H1 (cell line): ENCODE measurements at regions not wholly inside any gene's neighbourhood (a gene's known extent, or its start where the extent isn't known, plus 50 kb on each side); places are given as distances from the start of the nearest gene placed in this dataset.
A peak's percentile ranks its signal among the peaks of the same experiment; 100 is the strongest.

Source experiments
- CTCF ChIA-PET: fragments of 300-600 bp; sonication (Branson Sonifier 250); formaldehyde crosslinking; loops from one replicate; lab custom pipeline; 2021; ENCODE audit not compliant: partially characterized antibody; lab: Charles Lee
- POLR2A ChIA-PET: fragments of 300-600 bp; sonication (Branson Sonifier 250); formaldehyde crosslinking; loops from one replicate; lab custom pipeline; 2021; ENCODE audit warnings: inconsistent platforms; ENCODE audit not compliant: partially characterized antibody; lab: Charles Lee
- DNase-seq, 2 experiments: peaks; one replicate each; pipeline versions ENCODE4 v3.0.0 to v3.0.0-alpha.2; 2010 to 2022; ENCODE audit warnings: low spot score in 2 of 2, low read depth in 1 of 2, mixed read lengths in 1 of 2
- FAIRE-seq: peaks from 2 replicates; lab custom pipeline; 2011; peaks lifted over from hg19 to GRCh38; lab: Jason Lieb, UNC
- H2AFZ ChIP-seq: 2 replicates; pipeline ENCODE4 v1.8.1; 2012; ENCODE audit warnings: low read length, inconsistent platforms
- H2AK5ac ChIP-seq: 2 replicates; pipeline ENCODE4 v1.6.1; 2013; ENCODE audit warnings: low read depth, low read length
- H2BK120ac ChIP-seq: replicated peaks from 2 replicates; pipeline ENCODE3; 2013; ENCODE audit warnings: low read depth, low read length, inconsistent platforms
- H2BK12ac ChIP-seq: 2 replicates; pipeline ENCODE4 v1.6.1; 2013; ENCODE audit warnings: low read depth, low read length
- H2BK15ac ChIP-seq: 2 replicates; pipeline ENCODE4 v1.6.1; 2013; ENCODE audit warnings: low read length
- H2BK20ac ChIP-seq: 2 replicates; pipeline ENCODE4 v1.6.1; 2013; ENCODE audit warnings: low read length
- H2BK5ac ChIP-seq: 2 replicates; pipeline ENCODE4 v1.6.1; 2013; ENCODE audit warnings: low read depth, low read length
- H3K14ac ChIP-seq: 2 replicates; pipeline ENCODE4 v1.6.1; 2013; ENCODE audit warnings: inconsistent platforms; ENCODE audit not compliant: insufficient read length
- H3K18ac ChIP-seq: 2 replicates; pipeline ENCODE4 v1.6.1; 2013; ENCODE audit warnings: low read length; ENCODE audit errors: extremely low read depth
- H3K23ac ChIP-seq: 2 replicates; pipeline ENCODE4 v1.6.1; 2013; ENCODE audit warnings: inconsistent platforms; ENCODE audit not compliant: insufficient read length
- H3K23me2 ChIP-seq: 2 replicates; pipeline ENCODE4 v1.6.1; 2013; ENCODE audit warnings: low read depth, low read length
- H3K27ac ChIP-seq: 2 replicates; pipeline ENCODE4 v1.6.1; 2011; ENCODE audit warnings: low read depth, low read length, inconsistent platforms
- H3K27me3 ChIP-seq, 4 experiments: replicated peaks in 1 of 4; 1 replicate in 1 of 4; 2 replicates in 3 of 4; pipeline versions ENCODE4 v1.6.1 to v1.8.1; 2011 to 2013; ENCODE audit warnings: low read length in 3 of 4, mild to moderate bottlenecking in 3 of 4, inconsistent platforms in 2 of 4, mixed read lengths in 2 of 4, moderate library complexity in 1 of 4; ENCODE audit not compliant: control insufficient read depth in 3 of 4, insufficient read depth in 3 of 4; ENCODE audit errors: extremely low read depth in 1 of 4
- H3K36me3 ChIP-seq, 4 experiments: 2 replicates each; pipeline versions ENCODE4 v1.6.1 to v1.8.1; 2011 to 2013; ENCODE audit warnings: mild to moderate bottlenecking in 4 of 4, low read length in 3 of 4, moderate library complexity in 2 of 4, control low read depth in 1 of 4, inconsistent platforms in 1 of 4; ENCODE audit not compliant: insufficient read depth in 4 of 4, control insufficient read depth in 2 of 4
- H3K4ac ChIP-seq: replicated peaks from 2 replicates; pipeline ENCODE3; 2013; ENCODE audit warnings: low read length, low read depth, mixed read lengths, inconsistent platforms; ENCODE audit not compliant: insufficient read length
- H3K4me1 ChIP-seq, 4 experiments: replicated peaks in 1 of 4; 1 replicate in 1 of 4; 2 replicates in 3 of 4; pipeline versions ENCODE4 v1.6.1 to v1.8.1; 2011 to 2013; ENCODE audit warnings: low read length in 3 of 4, inconsistent platforms in 2 of 4, mixed read lengths in 1 of 4; ENCODE audit not compliant: insufficient read depth in 4 of 4, control insufficient read depth in 3 of 4
- H3K4me2 ChIP-seq, 2 experiments: 2 replicates each; pipeline versions ENCODE4 v1.6.1 to v1.8.1; 2011 to 2013; ENCODE audit warnings: low read depth in 2 of 2, low read length in 2 of 2, control low read depth in 1 of 2, inconsistent platforms in 1 of 2, mild to moderate bottlenecking in 1 of 2; ENCODE audit not compliant: insufficient read depth in 1 of 2
- H3K4me3 ChIP-seq, 4 experiments: fragments of 200-600, 300-600 bp in 1 of 4; sonication (generic), shearing (Covaris generic), sonication (Bioruptor Twin) in 1 of 4; 2 replicates each; pipeline versions ENCODE4 v1.5.1 to v1.8.1; 2011 to 2016; ENCODE audit warnings: low read length in 4 of 4, low read depth in 3 of 4, control low read depth in 2 of 4, inconsistent platforms in 2 of 4, mild to moderate bottlenecking in 2 of 4, mixed read lengths in 1 of 4, moderate library complexity in 1 of 4; ENCODE audit not compliant: insufficient read depth in 2 of 4; ENCODE audit errors: extremely low read depth in 1 of 4
- H3K56ac ChIP-seq: replicated peaks from 2 replicates; pipeline ENCODE3; 2013; ENCODE audit warnings: low read depth, mild to moderate bottlenecking, mixed read lengths, low read length, inconsistent platforms; ENCODE audit not compliant: insufficient read length
- H3K79me1 ChIP-seq: 2 replicates; pipeline ENCODE4 v1.6.1; 2013; ENCODE audit warnings: low read depth, low read length, control low read depth
- H3K79me2 ChIP-seq, 2 experiments: 2 replicates each; pipeline versions ENCODE4 v1.6.1 to v1.8.1; 2012 to 2013; ENCODE audit warnings: low read length in 2 of 2, mild to moderate bottlenecking in 2 of 2, inconsistent platforms in 1 of 2; ENCODE audit not compliant: insufficient read depth in 2 of 2, control insufficient read depth in 1 of 2
- H3K9ac ChIP-seq, 4 experiments: replicated peaks in 1 of 4; 1 replicate in 1 of 4; 2 replicates in 3 of 4; pipeline versions ENCODE4 v1.6.1 to v1.8.1; 2011 to 2013; ENCODE audit warnings: low read depth in 3 of 4, low read length in 3 of 4, control low read depth in 2 of 4, mild to moderate bottlenecking in 2 of 4, moderate library complexity in 2 of 4, inconsistent platforms in 1 of 4; ENCODE audit errors: extremely low read depth in 1 of 4
- H3K9me3 ChIP-seq, 2 experiments: 2 replicates each; pipeline versions ENCODE4 v1.6.1 to v1.8.1; 2012 to 2013; ENCODE audit warnings: mild to moderate bottlenecking in 2 of 2, moderate library complexity in 2 of 2, control low read depth in 1 of 2, inconsistent platforms in 1 of 2, low read depth in 1 of 2, low read length in 1 of 2, mixed read lengths in 1 of 2; ENCODE audit not compliant: insufficient read depth in 2 of 2
- H4K20me1 ChIP-seq, 2 experiments: replicated peaks in 1 of 2; 2 replicates each; pipeline versions ENCODE3 to v1.8.1; 2011 to 2013; ENCODE audit warnings: inconsistent platforms in 2 of 2, low read length in 2 of 2, mild to moderate bottlenecking in 1 of 2; ENCODE audit not compliant: insufficient read depth in 2 of 2, control insufficient read depth in 1 of 2
- H4K5ac ChIP-seq: 2 replicates; pipeline ENCODE4 v1.6.1; 2013; ENCODE audit warnings: low read length, low read depth, mixed read lengths, inconsistent platforms; ENCODE audit not compliant: insufficient read length
- H4K8ac ChIP-seq: 2 replicates; pipeline ENCODE4 v1.8.0; 2013; ENCODE audit warnings: mild to moderate bottlenecking, moderate library complexity, low read length, inconsistent platforms; ENCODE audit not compliant: insufficient read depth; ENCODE audit errors: extremely low read depth
- H4K91ac ChIP-seq: replicated peaks from 2 replicates; pipeline ENCODE3; 2013; ENCODE audit warnings: low read length, mixed read lengths, inconsistent platforms; ENCODE audit not compliant: insufficient read length
- WGBS, 2 experiments: shearing (Covaris generic) in 1 of 2; methylation state at CpG; one replicate each; pipeline versions ENCODE4 v1.1.6 to v1.1.7; 2013 to 2015; ENCODE audit warnings: low lambda C conversion rate in 2 of 2, mixed read lengths in 2 of 2, inconsistent platforms in 1 of 2, low coverage in 1 of 2, missing lambda C conversion rate in 1 of 2; ENCODE audit not compliant: insufficient replicate concordance in 2 of 2, insufficient coverage in 1 of 2, insufficient read length in 1 of 2; ENCODE audit errors: extremely low coverage in 1 of 2, missing lambda C conversion rate in 1 of 2; 5-methylcytosine and 5-hydroxymethylcytosine counted together

DNA sequence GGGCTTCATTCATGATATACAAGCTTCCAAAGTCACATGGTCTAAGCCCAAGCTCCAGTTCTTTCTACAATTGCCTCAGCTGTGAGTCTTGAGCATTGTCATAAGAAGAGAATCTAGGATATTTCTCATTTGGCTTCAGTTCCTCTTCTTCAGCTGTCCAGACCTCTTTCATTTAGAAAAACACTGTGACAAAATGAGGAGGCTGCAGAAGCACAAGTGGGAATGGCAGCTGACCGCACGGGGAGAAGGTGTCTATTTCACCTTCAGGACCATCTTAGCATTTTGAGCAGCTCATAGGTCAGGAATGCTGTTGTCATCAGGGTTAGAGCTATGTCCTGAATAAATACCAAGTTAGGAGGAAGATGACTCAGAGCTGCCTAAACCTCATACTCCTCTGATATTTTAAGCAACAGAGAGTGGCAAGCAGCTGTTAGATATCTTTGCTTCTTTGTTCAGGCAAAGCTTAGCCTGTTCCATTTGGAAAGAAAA, 390.1 kb upstream of the CITED2 start:
- H3K4me3 ChIP-seq, result no peak overlapping the region
- no peaks in the 10 kb centered on the region; the same call in 1 of the 2 replicates for H3K23me2 ChIP-seq
- ChIA-PET CTCF (interaction anchor here (1.1 kb wide), 1 partner anchor 14 kb away, joined by 3 read pairs; no protein-coding TSS in a partner anchor), POLR2A (no interaction called here)
- no peak overlapping the region for H3K14ac ChIP-seq
- no peak overlapping the region for H3K27ac ChIP-seq
- no peaks in the 10 kb centered on the region for H3K9me3 ChIP-seq
- no peak overlapping the region for H2AK5ac ChIP-seq
- H2AFZ ChIP-seq, result peak overlapping the region; percentile 50; the same call in 1 of the 2 replicates
- peaks cover 0 to 2% (median 0%) of the 10 kb centered on the region in 4 experiments; a peak in 1 of 7 replicates for H3K4me1 ChIP-seq
- H2BK12ac ChIP-seq, result no peak overlapping the region
- no peaks in the 10 kb centered on the region for H3K36me3 ChIP-seq
- H3K4me2 ChIP-seq, result no peak overlapping the region
- FAIRE-seq (no peak), DNase-seq (no peak)
- H3K79me2 ChIP-seq, result no peaks in the 10 kb centered on the region
- H2BK20ac ChIP-seq, result no peak overlapping the region
- no peak overlapping the region for H3K4ac ChIP-seq
- H4K91ac ChIP-seq, result no peak overlapping the region
- H4K5ac ChIP-seq, result no peak overlapping the region
- H2BK15ac ChIP-seq, result no peak overlapping the region
- WGBS, 2 experiments, result 91% methylated on average over 2 of the region's 2 CpGs; no CpG with 5 or more reads in 1 of the 2 experiments
- H3K9ac ChIP-seq, result no peak overlapping the region
- no peak overlapping the region for H3K23ac ChIP-seq
- no peak overlapping the region for H2BK5ac ChIP-seq
- no peaks in the 10 kb centered on the region for H3K79me1 ChIP-seq
- H3K27me3 ChIP-seq, result no peaks in the 10 kb centered on the region
- H2BK120ac ChIP-seq, result no peak overlapping the region
- no peak overlapping the region for H3K56ac ChIP-seq
- no peak overlapping the region for H3K18ac ChIP-seq
- no peaks in the 10 kb centered on the region for H4K20me1 ChIP-seq
- no peak overlapping the region for H4K8ac ChIP-seq
